ENCODE measurements at regions not wholly inside any gene's neighbourhood (a gene's known extent, or its start where the extent isn't known, plus 50 kb on each side); places are given as distances from the start of the nearest gene placed in this dataset.

DNA sequence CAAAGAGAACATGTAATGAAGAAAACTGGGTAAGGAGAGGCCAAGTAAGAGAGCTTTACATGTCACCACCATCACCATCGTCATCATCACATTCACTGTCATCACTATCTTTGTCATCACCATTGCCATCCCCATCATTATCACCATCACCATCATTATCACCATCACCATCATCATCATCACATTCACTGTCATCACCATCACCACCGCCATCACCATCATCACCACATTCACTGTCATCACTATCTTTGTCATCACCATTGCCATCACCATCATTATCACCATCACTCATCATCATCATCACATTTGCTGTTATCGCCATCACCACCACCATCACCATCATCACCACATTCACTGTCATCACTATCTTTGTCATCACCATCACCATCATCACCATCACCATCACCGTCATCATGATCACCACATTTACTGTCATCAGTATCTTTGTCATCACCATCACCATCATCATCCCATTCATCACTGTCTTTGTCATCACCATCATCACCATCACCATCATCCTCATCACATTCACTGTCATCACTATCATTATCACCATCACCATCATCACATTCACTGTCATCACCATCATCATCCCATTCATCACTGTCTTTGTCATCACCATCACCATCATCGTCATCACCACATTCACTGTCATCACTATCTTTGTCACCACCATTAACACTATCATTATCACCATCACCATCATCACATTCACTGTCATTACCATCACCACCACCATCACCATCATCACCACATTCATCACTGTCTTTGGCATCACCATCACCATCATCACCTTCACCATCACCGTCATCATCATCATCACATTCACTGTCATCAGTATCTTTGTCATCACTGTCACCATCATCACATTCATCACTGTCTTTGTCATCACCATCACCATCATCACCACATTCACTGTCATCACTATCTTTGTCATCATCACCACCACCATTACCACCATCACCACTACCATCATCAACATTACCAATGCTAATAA is 172.3 kb downstream of the ERMARD start:
- TF ChIP-seq, protein P1, sequence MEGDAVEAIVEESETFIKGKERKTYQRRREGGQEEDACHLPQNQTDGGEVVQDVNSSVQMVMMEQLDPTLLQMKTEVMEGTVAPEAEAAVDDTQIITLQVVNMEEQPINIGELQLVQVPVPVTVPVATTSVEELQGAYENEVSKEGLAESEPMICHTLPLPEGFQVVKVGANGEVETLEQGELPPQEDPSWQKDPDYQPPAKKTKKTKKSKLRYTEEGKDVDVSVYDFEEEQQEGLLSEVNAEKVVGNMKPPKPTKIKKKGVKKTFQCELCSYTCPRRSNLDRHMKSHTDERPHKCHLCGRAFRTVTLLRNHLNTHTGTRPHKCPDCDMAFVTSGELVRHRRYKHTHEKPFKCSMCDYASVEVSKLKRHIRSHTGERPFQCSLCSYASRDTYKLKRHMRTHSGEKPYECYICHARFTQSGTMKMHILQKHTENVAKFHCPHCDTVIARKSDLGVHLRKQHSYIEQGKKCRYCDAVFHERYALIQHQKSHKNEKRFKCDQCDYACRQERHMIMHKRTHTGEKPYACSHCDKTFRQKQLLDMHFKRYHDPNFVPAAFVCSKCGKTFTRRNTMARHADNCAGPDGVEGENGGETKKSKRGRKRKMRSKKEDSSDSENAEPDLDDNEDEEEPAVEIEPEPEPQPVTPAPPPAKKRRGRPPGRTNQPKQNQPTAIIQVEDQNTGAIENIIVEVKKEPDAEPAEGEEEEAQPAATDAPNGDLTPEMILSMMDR (IDR thresholded peaks at IDR 0.05) = no peak
- TF ChIP-seq POLR2A (IDR thresholded peaks at IDR 0.05) = no peak
- no peak for TF ChIP-seq EP300 (IDR thresholded peaks at IDR 0.05)
- no peak for TF ChIP-seq POLR2AphosphoS5 (IDR thresholded peaks at IDR 0.05)

Measured in upper lobe of left lung (tissue), 4 donors.